ENCODE measurements at regions not wholly inside any gene's neighbourhood (a gene's known extent, or its start where the extent isn't known, plus 50 kb on each side); places are given as distances from the start of the nearest gene placed in this dataset.

- FAIRE-seq, result no peak
Observed at GRCh38 chr9:20074291-20074690, 285.5 kb upstream of the SLC24A2 start.

More at GRCh38 chr9:20074291-20074690, 285.5 kb upstream of the SLC24A2 start:
- H3K9ac ChIP-seq (replicated peaks; ENCODE audit: extremely low read depth, insufficient read depth, low read length), result no peak overlapping the region
- intact Hi-C loops (cut with micrococcal nuclease) (no loop called here), dilution Hi-C loops (cut with MboI; ENCODE audit: extremely low pct_ligation_motif_present, low sequenced_read_pairs) (no loop called here)
- no peaks in the 10 kb centered on the region for H3K79me2 ChIP-seq (ENCODE audit: control insufficient read depth, insufficient read depth, low read length)
- H3K27ac ChIP-seq (ENCODE audit: insufficient read depth, low read depth, low read length), result no peak overlapping the region
- H2AFZ ChIP-seq (ENCODE audit: low read depth, low read length), result no peak overlapping the region
- peaks cover 0 to 3% of the 10 kb centered on the region in 2 experiments for H3K27me3 ChIP-seq (ENCODE audit: control insufficient read depth in 2 of 2, insufficient read depth in 2 of 2, low read length in 2 of 2)
- BruUV-seq (replicated peaks), result no TSS peak
- H4K20me1 ChIP-seq (replicated peaks; ENCODE audit: control insufficient read depth, extremely low read depth, insufficient read depth, low read length), result no peaks in the 10 kb centered on the region
- H3K4me2 ChIP-seq (ENCODE audit: insufficient read depth, low read length), result no peak overlapping the region
- POLR2A ChIA-PET, result no interaction called here
- TF ChIP-seq JUN (IDR thresholded peaks at IDR 0.05; ENCODE audit: borderline replicate concordance, insufficient read depth, insufficient read length, low read depth), result no peak
- TF ChIP-seq GATA2 (IDR thresholded peaks at IDR 0.05; ENCODE audit: insufficient read depth, insufficient read length, low read depth, low read length), result no peak
- no peak for TF ChIP-seq CTCF (IDR thresholded peaks at IDR 0.05; ENCODE audit: extremely low read depth in 1 of 2, insufficient read depth in 1 of 2, low read depth in 1 of 2, low read length in 2 of 2)
- TF ChIP-seq MAX (IDR thresholded peaks at IDR 0.05; ENCODE audit: insufficient read depth, insufficient read length), result no peak
- TF ChIP-seq POLR2A (IDR thresholded peaks at IDR 0.05; ENCODE audit: low read depth, low read length), result no peak
- TF ChIP-seq FOS (IDR thresholded peaks at IDR 0.05; ENCODE audit: borderline replicate concordance, insufficient read depth, low read length), result no peak
- TF ChIP-seq POLR2AphosphoS5 (IDR thresholded peaks at IDR 0.05; ENCODE audit: insufficient read depth, low read depth, low read length), result no peak
- no peak for TF ChIP-seq MYC (IDR thresholded peaks at IDR 0.05; ENCODE audit: low read depth, low read length)
- no peak for TF ChIP-seq EZH2 (IDR thresholded peaks at IDR 0.05; ENCODE audit: borderline replicate concordance, low read depth, low read length, severe bottlenecking)
- H3K9me1 ChIP-seq (replicated peaks; ENCODE audit: control insufficient read depth, extremely low read depth, insufficient read depth, low read length), result no peaks in the 10 kb centered on the region
- H3K9me3 ChIP-seq (replicated peaks; ENCODE audit: control insufficient read depth, insufficient read depth, low read length), result no peaks in the 10 kb centered on the region
- H3K36me3 ChIP-seq (ENCODE audit: control insufficient read depth in 2 of 2, extremely low read depth in 1 of 2, insufficient read depth in 2 of 2, low read length in 2 of 2), result no peaks in the 10 kb centered on the region
- no peak overlapping the region for H3K4me3 ChIP-seq (replicated peaks in 1 of 3; ENCODE audit: insufficient read depth in 1 of 3, low read depth in 1 of 3, low read length in 3 of 3)
- no peaks in the 10 kb centered on the region for H3K4me1 ChIP-seq (ENCODE audit: control insufficient read depth, extremely low read depth, insufficient read depth, low read length)
- no peak for DNase-seq (ENCODE audit: low read depth, low spot score)
- CTCF ChIA-PET, result interaction anchor here (1.4 kb wide), 1 partner anchor 10 kb away, joined by 4 read pairs; no protein-coding TSS in a partner anchor

Data from endothelial cell of umbilical vein (primary cell).